ENCODE measurements at regions not wholly inside any gene's neighbourhood (a gene's known extent, or its start where the extent isn't known, plus 50 kb on each side); places are given as distances from the start of the nearest gene placed in this dataset.

DNA sequence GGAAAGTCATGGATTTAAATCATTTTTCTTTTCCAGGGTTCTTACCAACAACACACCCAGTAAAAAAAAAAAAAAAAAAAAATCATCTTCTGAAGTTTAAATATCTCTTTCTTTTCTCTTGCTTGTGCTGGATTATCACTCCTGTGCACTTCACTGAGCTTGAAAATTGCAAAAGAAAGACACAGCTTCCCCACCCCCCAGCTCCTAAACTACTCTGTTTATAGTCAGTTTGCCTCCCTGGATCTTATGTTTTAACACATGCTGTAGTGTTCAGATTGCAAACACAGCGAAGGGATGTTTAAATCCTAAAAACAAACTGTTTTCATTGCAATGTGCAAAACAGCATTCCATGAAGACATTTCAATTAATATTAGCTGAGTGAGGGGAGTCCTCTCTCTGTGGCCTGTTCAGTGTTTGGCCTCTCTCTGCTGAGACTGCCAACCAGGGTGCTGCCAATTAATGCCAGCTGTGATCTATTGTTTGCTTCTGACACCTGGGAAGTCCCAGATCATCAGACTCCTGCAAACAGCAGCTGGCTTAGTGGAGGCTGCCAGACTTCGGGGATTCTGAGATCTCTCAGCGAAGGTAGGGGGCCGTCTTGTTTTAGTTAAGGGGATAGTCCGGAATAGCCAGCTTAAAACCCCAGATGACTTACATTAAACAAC, 171.1 kb upstream of the PITX2 start:
- Histone ChIP-seq H3K9me3 (ENCODE audit: control insufficient read depth, low read length) (no peaks in the 10 kb centered on the region), H3K36me3 (ENCODE audit: control insufficient read depth, insufficient read depth, low read length) (no peaks in the 10 kb centered on the region), H3K4me1 (ENCODE audit: control insufficient read depth, insufficient read depth, low read length, poor library complexity, severe bottlenecking) (no peaks in the 10 kb centered on the region), H3K27me3 (replicated peaks; ENCODE audit: control insufficient read depth, insufficient read depth, low read length, poor library complexity, severe bottlenecking) (no peaks in the 10 kb centered on the region), H3K27ac (ENCODE audit: insufficient read depth, low read length, poor library complexity, severe bottlenecking) (no peak overlapping the region), H3K4me3 (ENCODE audit: insufficient read depth, low read depth, low read length, poor library complexity, severe bottlenecking) (no peak overlapping the region)
- no peak for DNase-seq

DNA sequence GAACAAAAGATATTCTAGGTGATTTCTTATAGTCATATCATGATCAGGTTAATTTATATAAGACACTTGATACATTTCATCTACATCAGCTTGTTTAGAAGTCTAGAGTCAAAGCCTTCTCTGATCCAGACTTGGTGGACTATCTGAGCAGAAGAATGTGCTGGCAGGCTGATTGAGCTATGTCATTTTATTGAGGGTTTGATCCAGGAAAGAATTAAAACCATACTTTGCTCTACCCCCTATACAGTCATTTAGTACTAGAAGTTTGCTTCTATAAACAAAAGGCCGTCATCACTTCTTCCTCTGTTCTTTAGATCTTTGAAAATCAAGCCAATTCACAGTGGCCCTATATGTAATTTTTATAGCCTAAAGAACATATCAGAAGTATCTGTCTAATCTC, 173.1 kb upstream of the PITX2 start:
- no peaks in the 10 kb centered on the region for H3K9me3 ChIP-seq (ENCODE audit: control insufficient read depth, low read length)
- no peaks in the 10 kb centered on the region for H3K4me1 ChIP-seq (ENCODE audit: control insufficient read depth, insufficient read depth, low read length, poor library complexity, severe bottlenecking)
- DNase-seq, result no peak
- H3K27me3 ChIP-seq (replicated peaks; ENCODE audit: control insufficient read depth, insufficient read depth, low read length, poor library complexity, severe bottlenecking), result no peaks in the 10 kb centered on the region
- H3K27ac ChIP-seq (ENCODE audit: insufficient read depth, low read length, poor library complexity, severe bottlenecking), result no peak overlapping the region
- no peaks in the 10 kb centered on the region for H3K36me3 ChIP-seq (ENCODE audit: control insufficient read depth, insufficient read depth, low read length)
- no peak overlapping the region for H3K4me3 ChIP-seq (ENCODE audit: insufficient read depth, low read depth, low read length, poor library complexity, severe bottlenecking)

DNA sequence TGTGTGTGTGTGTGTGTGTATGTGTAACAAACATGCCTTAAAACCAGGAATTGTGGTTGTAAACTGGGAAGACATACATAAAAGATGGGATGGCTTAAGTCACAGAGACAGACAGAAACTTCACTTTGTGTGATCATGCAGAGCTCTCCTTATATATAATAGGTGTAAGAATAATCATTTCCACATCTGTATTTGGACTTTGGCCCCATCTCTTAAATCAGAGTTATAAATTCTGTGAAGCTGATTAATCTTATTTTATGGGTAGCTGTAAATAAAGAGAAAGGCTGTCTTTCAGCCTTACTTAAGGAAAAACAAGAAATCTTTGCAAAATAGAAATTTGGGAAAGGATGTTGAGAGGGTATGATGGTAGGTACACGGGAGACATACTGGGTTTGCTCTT, 174.6 kb upstream of the PITX2 start:
- Histone ChIP-seq H3K9me3 (ENCODE audit: control insufficient read depth, low read length) (no peaks in the 10 kb centered on the region), H3K27me3 (replicated peaks; ENCODE audit: control insufficient read depth, insufficient read depth, low read length, poor library complexity, severe bottlenecking) (no peaks in the 10 kb centered on the region), H3K4me1 (ENCODE audit: control insufficient read depth, insufficient read depth, low read length, poor library complexity, severe bottlenecking) (no peaks in the 10 kb centered on the region), H3K36me3 (ENCODE audit: control insufficient read depth, insufficient read depth, low read length) (no peaks in the 10 kb centered on the region), H3K4me3 (ENCODE audit: insufficient read depth, low read depth, low read length, poor library complexity, severe bottlenecking) (no peak overlapping the region), H3K27ac (ENCODE audit: insufficient read depth, low read length, poor library complexity, severe bottlenecking) (no peak overlapping the region)
- no peak for DNase-seq

DNA sequence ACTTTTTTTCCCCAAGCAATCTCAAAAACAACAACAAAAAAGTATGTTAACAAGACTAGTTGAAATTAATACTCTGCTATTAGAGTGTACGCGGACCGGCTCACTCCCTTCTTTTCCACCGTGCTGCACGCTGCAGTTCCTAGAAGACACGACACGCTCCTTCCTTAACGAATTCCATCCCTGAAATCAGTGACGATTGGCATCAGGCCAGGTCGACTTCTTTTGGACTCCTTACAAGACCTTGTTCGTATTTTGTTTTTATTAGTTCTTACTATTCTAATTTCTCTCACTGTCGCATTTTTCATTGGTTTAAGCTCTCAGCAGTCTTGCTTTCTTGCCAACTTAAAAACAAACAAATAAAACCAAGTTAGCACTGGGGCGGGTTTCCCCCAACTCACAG, 175.8 kb upstream of the PITX2 start:
- Histone ChIP-seq H3K27me3 (replicated peaks; ENCODE audit: control insufficient read depth, insufficient read depth, low read length, poor library complexity, severe bottlenecking) (no peaks in the 10 kb centered on the region), H3K4me1 (ENCODE audit: control insufficient read depth, insufficient read depth, low read length, poor library complexity, severe bottlenecking) (no peaks in the 10 kb centered on the region), H3K4me3 (ENCODE audit: insufficient read depth, low read depth, low read length, poor library complexity, severe bottlenecking) (no peak overlapping the region), H3K36me3 (ENCODE audit: control insufficient read depth, insufficient read depth, low read length) (no peaks in the 10 kb centered on the region), H3K27ac (ENCODE audit: insufficient read depth, low read length, poor library complexity, severe bottlenecking) (no peak overlapping the region), H3K9me3 (ENCODE audit: control insufficient read depth, low read length) (no peaks in the 10 kb centered on the region)
- no peak for DNase-seq

DNA sequence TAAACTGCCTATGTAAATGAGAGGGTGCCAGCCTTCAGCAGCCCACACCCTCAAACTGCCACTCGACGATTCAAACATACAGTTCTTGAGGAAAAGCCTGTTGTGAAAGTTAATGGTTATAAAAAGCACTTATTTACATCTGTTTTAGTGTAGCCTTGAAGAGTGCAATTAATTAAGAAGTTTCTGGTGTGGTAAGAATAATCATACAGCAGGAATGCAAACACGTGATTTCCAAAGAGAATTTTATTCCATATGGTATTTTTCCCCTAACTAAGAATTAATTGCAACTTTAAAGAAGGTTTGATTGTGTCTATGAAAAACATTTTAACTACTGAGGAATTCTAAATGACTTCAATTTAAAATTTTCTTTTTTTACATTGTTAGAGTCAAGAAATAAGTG, 176.3 kb upstream of the PITX2 start:
- Histone ChIP-seq H3K27me3 (replicated peaks; ENCODE audit: control insufficient read depth, insufficient read depth, low read length, poor library complexity, severe bottlenecking) (no peaks in the 10 kb centered on the region), H3K4me3 (ENCODE audit: insufficient read depth, low read depth, low read length, poor library complexity, severe bottlenecking) (no peak overlapping the region), H3K4me1 (ENCODE audit: control insufficient read depth, insufficient read depth, low read length, poor library complexity, severe bottlenecking) (no peaks in the 10 kb centered on the region), H3K9me3 (ENCODE audit: control insufficient read depth, low read length) (no peaks in the 10 kb centered on the region), H3K36me3 (ENCODE audit: control insufficient read depth, insufficient read depth, low read length) (no peaks in the 10 kb centered on the region), H3K27ac (ENCODE audit: insufficient read depth, low read length, poor library complexity, severe bottlenecking) (no peak overlapping the region)
- no peak for DNase-seq

DNA sequence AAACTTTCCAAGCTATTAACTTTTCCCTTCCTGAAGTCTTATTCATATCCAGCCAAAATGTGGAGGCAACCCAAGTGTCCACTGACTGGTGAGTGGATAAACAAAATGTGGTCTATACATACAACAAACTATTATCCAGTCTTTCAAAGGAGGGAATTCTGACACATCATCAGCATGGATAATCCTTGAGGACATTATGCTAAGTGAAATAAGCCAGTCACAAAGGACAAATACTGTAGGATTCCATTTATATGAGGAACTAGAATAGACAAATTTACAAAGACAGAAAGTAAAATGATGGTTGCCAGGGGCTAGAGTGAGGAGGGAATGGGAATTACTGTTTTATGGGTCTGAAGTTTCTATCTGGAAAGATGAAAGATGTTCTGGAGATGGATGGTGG, 178.7 kb upstream of the PITX2 start:
- no peak for DNase-seq
- Histone ChIP-seq H3K27me3 (replicated peaks; ENCODE audit: control insufficient read depth, insufficient read depth, low read length, poor library complexity, severe bottlenecking) (no peaks in the 10 kb centered on the region), H3K4me3 (ENCODE audit: insufficient read depth, low read depth, low read length, poor library complexity, severe bottlenecking) (no peak overlapping the region), H3K36me3 (ENCODE audit: control insufficient read depth, insufficient read depth, low read length) (no peaks in the 10 kb centered on the region), H3K9me3 (ENCODE audit: control insufficient read depth, low read length) (no peaks in the 10 kb centered on the region), H3K27ac (ENCODE audit: insufficient read depth, low read length, poor library complexity, severe bottlenecking) (no peak overlapping the region), H3K4me1 (ENCODE audit: control insufficient read depth, insufficient read depth, low read length, poor library complexity, severe bottlenecking) (no peaks in the 10 kb centered on the region)

DNA sequence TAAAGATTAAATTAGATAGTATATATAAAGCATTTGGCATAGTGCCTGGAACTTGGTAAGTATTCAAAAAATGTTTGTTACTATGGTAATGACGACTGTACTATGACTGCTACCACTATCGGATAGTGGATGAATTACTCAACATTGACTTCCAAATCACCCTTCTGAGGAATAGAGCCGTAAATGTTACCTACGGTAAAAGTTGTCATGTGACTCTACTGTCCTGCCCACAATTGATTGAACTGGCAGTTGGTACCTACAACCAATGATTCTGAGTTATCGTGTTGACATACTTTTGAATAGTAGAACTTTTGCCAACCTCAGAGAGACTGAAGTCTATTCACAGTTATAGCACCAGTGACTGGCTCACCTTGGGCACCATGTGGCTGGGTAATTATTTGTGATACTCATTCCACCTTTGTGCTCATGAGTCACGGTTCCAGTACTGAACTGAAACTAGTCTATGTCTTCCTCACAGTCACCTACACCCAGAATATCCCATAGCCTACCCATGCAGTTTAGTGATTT, 185.5 kb upstream of the PITX2 start:
- H3K4me3 ChIP-seq (ENCODE audit: insufficient read depth, low read depth, low read length, poor library complexity, severe bottlenecking), result no peak overlapping the region
- H3K9me3 ChIP-seq (ENCODE audit: control insufficient read depth, low read length), result no peaks in the 10 kb centered on the region
- H3K27ac ChIP-seq (ENCODE audit: insufficient read depth, low read length, poor library complexity, severe bottlenecking), result no peak overlapping the region
- no peak for DNase-seq
- no peaks in the 10 kb centered on the region for H3K27me3 ChIP-seq (replicated peaks; ENCODE audit: control insufficient read depth, insufficient read depth, low read length, poor library complexity, severe bottlenecking)
- H3K4me1 ChIP-seq (ENCODE audit: control insufficient read depth, insufficient read depth, low read length, poor library complexity, severe bottlenecking), result no peaks in the 10 kb centered on the region
- H3K36me3 ChIP-seq (ENCODE audit: control insufficient read depth, insufficient read depth, low read length), result no peaks in the 10 kb centered on the region

DNA sequence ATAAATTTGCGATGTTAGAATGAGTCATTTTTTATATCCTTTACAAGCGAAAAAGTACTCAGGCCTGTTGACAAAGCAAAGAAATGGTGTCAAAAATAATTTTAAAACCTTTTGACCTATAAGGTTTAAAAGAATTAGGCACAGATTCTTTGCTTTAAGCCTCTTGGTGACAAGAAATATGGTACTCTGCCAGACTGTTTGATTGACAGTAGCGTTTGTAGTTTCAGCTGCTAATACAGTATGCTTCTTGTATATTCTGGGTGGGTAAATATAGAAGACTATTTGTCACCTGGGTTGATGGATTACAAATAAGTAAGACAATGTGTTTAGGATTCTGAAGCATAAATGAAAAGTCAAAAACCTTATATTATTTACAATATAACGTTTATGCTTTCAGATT, 193.1 kb upstream of the PITX2 start:
- Histone ChIP-seq H3K4me1 (ENCODE audit: control insufficient read depth, insufficient read depth, low read length, poor library complexity, severe bottlenecking) (no peaks in the 10 kb centered on the region), H3K36me3 (ENCODE audit: control insufficient read depth, insufficient read depth, low read length) (no peaks in the 10 kb centered on the region), H3K27me3 (replicated peaks; ENCODE audit: control insufficient read depth, insufficient read depth, low read length, poor library complexity, severe bottlenecking) (no peaks in the 10 kb centered on the region), H3K27ac (ENCODE audit: insufficient read depth, low read length, poor library complexity, severe bottlenecking) (no peak overlapping the region), H3K9me3 (ENCODE audit: control insufficient read depth, low read length) (no peaks in the 10 kb centered on the region), H3K4me3 (ENCODE audit: insufficient read depth, low read depth, low read length, poor library complexity, severe bottlenecking) (no peak overlapping the region)
- DNase-seq, result no peak

DNA sequence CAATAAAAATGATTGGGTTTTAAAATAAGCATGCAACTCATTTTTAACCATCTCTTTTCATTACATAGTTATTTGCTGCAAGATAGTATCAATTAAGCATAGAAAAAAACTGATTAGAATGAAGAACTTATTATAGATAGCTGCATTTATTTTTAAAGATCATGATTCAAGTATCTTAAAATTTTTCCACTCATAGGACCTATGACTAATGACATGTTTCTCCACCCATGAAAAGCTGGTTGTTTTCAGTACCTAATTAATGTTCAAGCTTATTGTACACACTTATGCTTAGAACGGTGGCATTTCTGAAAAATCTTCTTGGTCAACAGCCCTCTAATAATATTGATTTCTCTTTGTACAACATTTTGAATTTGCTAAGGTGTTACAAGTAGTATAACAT, 193.5 kb upstream of the PITX2 start:
- Histone ChIP-seq H3K27ac (ENCODE audit: insufficient read depth, low read length, poor library complexity, severe bottlenecking) (no peak overlapping the region), H3K4me1 (ENCODE audit: control insufficient read depth, insufficient read depth, low read length, poor library complexity, severe bottlenecking) (no peaks in the 10 kb centered on the region), H3K36me3 (ENCODE audit: control insufficient read depth, insufficient read depth, low read length) (no peaks in the 10 kb centered on the region), H3K27me3 (replicated peaks; ENCODE audit: control insufficient read depth, insufficient read depth, low read length, poor library complexity, severe bottlenecking) (no peaks in the 10 kb centered on the region), H3K4me3 (ENCODE audit: insufficient read depth, low read depth, low read length, poor library complexity, severe bottlenecking) (no peak overlapping the region), H3K9me3 (ENCODE audit: control insufficient read depth, low read length) (no peaks in the 10 kb centered on the region)
- no peak for DNase-seq

DNA sequence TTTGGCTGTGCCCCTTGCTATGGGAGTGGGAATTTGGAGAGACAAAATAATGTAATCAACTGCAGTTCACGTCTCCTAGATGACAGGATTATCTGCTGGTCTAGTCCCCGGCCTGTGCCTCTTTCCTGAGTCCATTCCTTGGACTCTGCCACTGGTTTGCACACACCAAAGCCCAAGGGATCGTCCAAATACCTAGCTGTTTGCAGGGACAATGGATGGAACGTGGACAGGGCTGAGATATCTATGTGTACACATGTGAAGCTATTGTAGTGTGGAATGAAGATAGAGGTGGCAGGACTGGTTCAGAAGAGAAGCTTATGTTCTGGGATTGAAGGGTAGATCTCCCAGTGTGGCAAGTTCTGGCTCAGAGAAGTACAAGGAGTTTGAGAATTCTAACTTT, 198.3 kb upstream of the PITX2 start:
- H3K27ac ChIP-seq (ENCODE audit: insufficient read depth, low read length, poor library complexity, severe bottlenecking), result no peak overlapping the region
- no peaks in the 10 kb centered on the region for H3K4me1 ChIP-seq (ENCODE audit: control insufficient read depth, insufficient read depth, low read length, poor library complexity, severe bottlenecking)
- H3K27me3 ChIP-seq (replicated peaks; ENCODE audit: control insufficient read depth, insufficient read depth, low read length, poor library complexity, severe bottlenecking), result no peaks in the 10 kb centered on the region
- DNase-seq, result no peak
- no peaks in the 10 kb centered on the region for H3K9me3 ChIP-seq (ENCODE audit: control insufficient read depth, low read length)
- H3K36me3 ChIP-seq (ENCODE audit: control insufficient read depth, insufficient read depth, low read length), result no peaks in the 10 kb centered on the region
- no peak overlapping the region for H3K4me3 ChIP-seq (ENCODE audit: insufficient read depth, low read depth, low read length, poor library complexity, severe bottlenecking)
